ENCODE measurements at regions not wholly inside any gene's neighbourhood (a gene's known extent, or its start where the extent isn't known, plus 50 kb on each side); places are given as distances from the start of the nearest gene placed in this dataset.

DNA sequence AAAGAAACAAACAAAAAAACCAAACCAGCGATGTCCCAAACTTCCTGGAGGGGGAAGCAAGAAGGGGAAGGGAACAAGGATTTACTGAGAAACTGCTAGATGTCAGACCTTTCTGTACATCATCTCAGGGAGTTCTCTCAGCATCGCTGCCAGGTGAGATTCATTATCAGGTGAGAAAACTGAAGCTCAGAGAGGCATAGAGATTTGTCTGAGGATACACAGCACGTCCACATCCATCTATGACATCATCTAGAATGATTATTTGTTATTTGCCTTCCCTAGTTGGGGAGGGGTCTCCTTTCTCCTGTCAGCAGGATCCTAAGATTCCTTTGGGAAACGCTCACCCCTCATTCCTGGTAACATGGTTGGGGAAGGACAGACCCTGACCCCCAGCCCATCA lies 57.1 kb upstream of the LINGO1 start (continued):
- TF ChIP-seq, protein P1, sequence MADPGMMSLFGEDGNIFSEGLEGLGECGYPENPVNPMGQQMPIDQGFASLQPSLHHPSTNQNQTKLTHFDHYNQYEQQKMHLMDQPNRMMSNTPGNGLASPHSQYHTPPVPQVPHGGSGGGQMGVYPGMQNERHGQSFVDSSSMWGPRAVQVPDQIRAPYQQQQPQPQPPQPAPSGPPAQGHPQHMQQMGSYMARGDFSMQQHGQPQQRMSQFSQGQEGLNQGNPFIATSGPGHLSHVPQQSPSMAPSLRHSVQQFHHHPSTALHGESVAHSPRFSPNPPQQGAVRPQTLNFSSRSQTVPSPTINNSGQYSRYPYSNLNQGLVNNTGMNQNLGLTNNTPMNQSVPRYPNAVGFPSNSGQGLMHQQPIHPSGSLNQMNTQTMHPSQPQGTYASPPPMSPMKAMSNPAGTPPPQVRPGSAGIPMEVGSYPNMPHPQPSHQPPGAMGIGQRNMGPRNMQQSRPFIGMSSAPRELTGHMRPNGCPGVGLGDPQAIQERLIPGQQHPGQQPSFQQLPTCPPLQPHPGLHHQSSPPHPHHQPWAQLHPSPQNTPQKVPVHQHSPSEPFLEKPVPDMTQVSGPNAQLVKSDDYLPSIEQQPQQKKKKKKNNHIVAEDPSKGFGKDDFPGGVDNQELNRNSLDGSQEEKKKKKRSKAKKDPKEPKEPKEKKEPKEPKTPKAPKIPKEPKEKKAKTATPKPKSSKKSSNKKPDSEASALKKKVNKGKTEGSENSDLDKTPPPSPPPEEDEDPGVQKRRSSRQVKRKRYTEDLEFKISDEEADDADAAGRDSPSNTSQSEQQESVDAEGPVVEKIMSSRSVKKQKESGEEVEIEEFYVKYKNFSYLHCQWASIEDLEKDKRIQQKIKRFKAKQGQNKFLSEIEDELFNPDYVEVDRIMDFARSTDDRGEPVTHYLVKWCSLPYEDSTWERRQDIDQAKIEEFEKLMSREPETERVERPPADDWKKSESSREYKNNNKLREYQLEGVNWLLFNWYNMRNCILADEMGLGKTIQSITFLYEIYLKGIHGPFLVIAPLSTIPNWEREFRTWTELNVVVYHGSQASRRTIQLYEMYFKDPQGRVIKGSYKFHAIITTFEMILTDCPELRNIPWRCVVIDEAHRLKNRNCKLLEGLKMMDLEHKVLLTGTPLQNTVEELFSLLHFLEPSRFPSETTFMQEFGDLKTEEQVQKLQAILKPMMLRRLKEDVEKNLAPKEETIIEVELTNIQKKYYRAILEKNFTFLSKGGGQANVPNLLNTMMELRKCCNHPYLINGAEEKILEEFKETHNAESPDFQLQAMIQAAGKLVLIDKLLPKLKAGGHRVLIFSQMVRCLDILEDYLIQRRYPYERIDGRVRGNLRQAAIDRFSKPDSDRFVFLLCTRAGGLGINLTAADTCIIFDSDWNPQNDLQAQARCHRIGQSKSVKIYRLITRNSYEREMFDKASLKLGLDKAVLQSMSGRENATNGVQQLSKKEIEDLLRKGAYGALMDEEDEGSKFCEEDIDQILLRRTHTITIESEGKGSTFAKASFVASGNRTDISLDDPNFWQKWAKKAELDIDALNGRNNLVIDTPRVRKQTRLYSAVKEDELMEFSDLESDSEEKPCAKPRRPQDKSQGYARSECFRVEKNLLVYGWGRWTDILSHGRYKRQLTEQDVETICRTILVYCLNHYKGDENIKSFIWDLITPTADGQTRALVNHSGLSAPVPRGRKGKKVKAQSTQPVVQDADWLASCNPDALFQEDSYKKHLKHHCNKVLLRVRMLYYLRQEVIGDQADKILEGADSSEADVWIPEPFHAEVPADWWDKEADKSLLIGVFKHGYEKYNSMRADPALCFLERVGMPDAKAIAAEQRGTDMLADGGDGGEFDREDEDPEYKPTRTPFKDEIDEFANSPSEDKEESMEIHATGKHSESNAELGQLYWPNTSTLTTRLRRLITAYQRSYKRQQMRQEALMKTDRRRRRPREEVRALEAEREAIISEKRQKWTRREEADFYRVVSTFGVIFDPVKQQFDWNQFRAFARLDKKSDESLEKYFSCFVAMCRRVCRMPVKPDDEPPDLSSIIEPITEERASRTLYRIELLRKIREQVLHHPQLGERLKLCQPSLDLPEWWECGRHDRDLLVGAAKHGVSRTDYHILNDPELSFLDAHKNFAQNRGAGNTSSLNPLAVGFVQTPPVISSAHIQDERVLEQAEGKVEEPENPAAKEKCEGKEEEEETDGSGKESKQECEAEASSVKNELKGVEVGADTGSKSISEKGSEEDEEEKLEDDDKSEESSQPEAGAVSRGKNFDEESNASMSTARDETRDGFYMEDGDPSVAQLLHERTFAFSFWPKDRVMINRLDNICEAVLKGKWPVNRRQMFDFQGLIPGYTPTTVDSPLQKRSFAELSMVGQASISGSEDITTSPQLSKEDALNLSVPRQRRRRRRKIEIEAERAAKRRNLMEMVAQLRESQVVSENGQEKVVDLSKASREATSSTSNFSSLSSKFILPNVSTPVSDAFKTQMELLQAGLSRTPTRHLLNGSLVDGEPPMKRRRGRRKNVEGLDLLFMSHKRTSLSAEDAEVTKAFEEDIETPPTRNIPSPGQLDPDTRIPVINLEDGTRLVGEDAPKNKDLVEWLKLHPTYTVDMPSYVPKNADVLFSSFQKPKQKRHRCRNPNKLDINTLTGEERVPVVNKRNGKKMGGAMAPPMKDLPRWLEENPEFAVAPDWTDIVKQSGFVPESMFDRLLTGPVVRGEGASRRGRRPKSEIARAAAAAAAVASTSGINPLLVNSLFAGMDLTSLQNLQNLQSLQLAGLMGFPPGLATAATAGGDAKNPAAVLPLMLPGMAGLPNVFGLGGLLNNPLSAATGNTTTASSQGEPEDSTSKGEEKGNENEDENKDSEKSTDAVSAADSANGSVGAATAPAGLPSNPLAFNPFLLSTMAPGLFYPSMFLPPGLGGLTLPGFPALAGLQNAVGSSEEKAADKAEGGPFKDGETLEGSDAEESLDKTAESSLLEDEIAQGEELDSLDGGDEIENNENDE (IDR thresholded peaks at IDR 0.05; ENCODE audit: insufficient replicate concordance, low read length) = no peak
- TF ChIP-seq KDM1A (IDR thresholded peaks at IDR 0.05; ENCODE audit: borderline replicate concordance, low read length) (no peak), CHD2 (IDR thresholded peaks at IDR 0.05; ENCODE audit: low read length) (no peak), HDAC2 (IDR thresholded peaks at IDR 0.05; ENCODE audit: borderline replicate concordance in 1 of 2, low read depth in 2 of 2, low read length in 2 of 2) (no peak), POLR2AphosphoS5 (IDR thresholded peaks at IDR 0.05; ENCODE audit: low read depth, low read length) (no peak)

Data from H1 (cell line).